H9 (cell line): ENCODE measurements at regions not wholly inside any gene's neighbourhood (a gene's known extent, or its start where the extent isn't known, plus 50 kb on each side); places are given as distances from the start of the nearest gene placed in this dataset.

Source experiments
- DNase-seq: peaks from one replicate; pipeline ENCODE4 v3.0.0-alpha.2; 2017
- H2AFZ ChIP-seq: one replicate; pipeline ENCODE4 v1.6.1; 2013; ENCODE audit warnings: mild to moderate bottlenecking, low read length, control low read depth, moderate library complexity
- H2AK5ac ChIP-seq: 2 replicates; pipeline ENCODE4 v1.6.1; 2013; ENCODE audit warnings: low read length, control low read depth, mixed read lengths; ENCODE audit not compliant: insufficient read length
- H2BK120ac ChIP-seq: one replicate; pipeline ENCODE4 v1.6.1; 2013; ENCODE audit warnings: low read depth, mild to moderate bottlenecking, low read length, control low read depth, inconsistent platforms; ENCODE audit not compliant: poor library complexity, severe bottlenecking
- H2BK12ac ChIP-seq: 2 replicates; pipeline ENCODE4 v1.6.1; 2013; ENCODE audit warnings: low read length, control low read depth, mixed read lengths, low read depth; ENCODE audit not compliant: insufficient read length
- H2BK15ac ChIP-seq: 2 replicates; pipeline ENCODE4 v1.6.1; 2013; ENCODE audit warnings: low read depth, low read length, control low read depth
- H2BK20ac ChIP-seq: one replicate; pipeline ENCODE4 v1.6.1; 2013; ENCODE audit warnings: low read depth, mild to moderate bottlenecking, low read length, control low read depth, inconsistent platforms; ENCODE audit not compliant: poor library complexity, severe bottlenecking
- H2BK5ac ChIP-seq: 2 replicates; pipeline ENCODE4 v1.6.1; 2013; ENCODE audit warnings: low read length, control low read depth, mixed read lengths; ENCODE audit not compliant: insufficient read length
- H3K14ac ChIP-seq: 2 replicates; pipeline ENCODE4 v1.6.1; 2013; ENCODE audit warnings: low read length, control low read depth; ENCODE audit not compliant: insufficient read depth
- H3K18ac ChIP-seq: 2 replicates; pipeline ENCODE4 v1.6.1; 2013; ENCODE audit warnings: low read depth, mild to moderate bottlenecking, mixed read lengths, low read length, control low read depth; ENCODE audit not compliant: insufficient read length
- H3K23ac ChIP-seq: 2 replicates; pipeline ENCODE4 v1.6.1; 2013; ENCODE audit warnings: low read length, control low read depth, mixed read lengths, low read depth; ENCODE audit not compliant: insufficient read length
- H3K23me2 ChIP-seq: 2 replicates; pipeline ENCODE4 v1.6.1; 2013; ENCODE audit warnings: low read depth, mild to moderate bottlenecking, mixed read lengths, low read length, control low read depth; ENCODE audit not compliant: insufficient read length, poor library complexity, severe bottlenecking
- H3K27ac ChIP-seq: 2 replicates; pipeline ENCODE4 v1.5.1; 2013; ENCODE audit warnings: low read length, control low read depth, mixed read lengths, low read depth; ENCODE audit not compliant: insufficient read length
- H3K27me3 ChIP-seq: 2 replicates; pipeline ENCODE4 v1.6.1; 2013; ENCODE audit warnings: low read length, control low read depth, inconsistent platforms; ENCODE audit not compliant: insufficient read depth
- H3K4ac ChIP-seq: 2 replicates; pipeline ENCODE4 v1.6.1; 2013; ENCODE audit warnings: low read depth, mild to moderate bottlenecking, control low read depth, inconsistent platforms, low read length, moderate library complexity
- H3K4me1 ChIP-seq: 2 replicates; pipeline ENCODE4 v1.6.1; 2013; ENCODE audit warnings: low read length, control low read depth, inconsistent platforms; ENCODE audit not compliant: insufficient read depth
- H3K4me2 ChIP-seq: 2 replicates; pipeline ENCODE4 v1.6.1; 2013; ENCODE audit warnings: low read length, control low read depth, mixed read lengths; ENCODE audit not compliant: insufficient read length, insufficient read depth
- H3K56ac ChIP-seq: 2 replicates; pipeline ENCODE4 v1.6.1; 2013; ENCODE audit warnings: low read depth, mild to moderate bottlenecking, mixed read lengths, low read length, control low read depth; ENCODE audit not compliant: insufficient read length
- H3K79me1 ChIP-seq: 2 replicates; pipeline ENCODE4 v1.6.1; 2013; ENCODE audit warnings: low read depth, mild to moderate bottlenecking, moderate library complexity, low read length, control low read depth, inconsistent platforms; ENCODE audit not compliant: insufficient read depth, poor library complexity, severe bottlenecking
- H3K79me2 ChIP-seq: 2 replicates; pipeline ENCODE4 v1.6.1; 2013; ENCODE audit warnings: low read length, control low read depth, inconsistent platforms; ENCODE audit not compliant: insufficient read depth
- H3K9ac ChIP-seq: 2 replicates; pipeline ENCODE4 v1.6.1; 2013; ENCODE audit warnings: low read length, control low read depth, mixed read lengths; ENCODE audit not compliant: insufficient read length; ENCODE audit errors: extremely low read depth
- H3K9me3 ChIP-seq: one replicate; pipeline ENCODE4 v1.6.1; 2013; ENCODE audit warnings: low read depth, low read length, inconsistent platforms; ENCODE audit not compliant: control insufficient read depth
- H3T11ph ChIP-seq: one replicate; pipeline ENCODE4 v1.6.1; 2013; ENCODE audit warnings: mild to moderate bottlenecking, low read length, control low read depth, inconsistent platforms
- H4K20me1 ChIP-seq: one replicate; pipeline ENCODE4 v1.6.1; 2013; ENCODE audit not compliant: control insufficient read depth, insufficient read length, insufficient read depth
- H4K5ac ChIP-seq: 2 replicates; pipeline ENCODE4 v1.6.1; 2013; ENCODE audit warnings: low read depth, mild to moderate bottlenecking, mixed read lengths, low read length, control low read depth; ENCODE audit not compliant: insufficient read length
- H4K8ac ChIP-seq: replicated peaks from 2 replicates; pipeline ENCODE4 v1.6.1; 2013; ENCODE audit warnings: low read length, control low read depth, mixed read lengths, low read depth; ENCODE audit not compliant: insufficient read length
- H4K91ac ChIP-seq: 2 replicates; pipeline ENCODE4 v1.6.1; 2013; ENCODE audit warnings: low read depth, mild to moderate bottlenecking, moderate library complexity, mixed read lengths, low read length, control low read depth; ENCODE audit not compliant: insufficient read length
- H3K27ac Mint-ChIP-seq, 3 experiments: 2 replicates in 2 of 3; 3 replicates in 1 of 3; pipeline ENCODE4 v1.8.0; 2020 to 2021; ENCODE audit warnings: mixed read lengths in 3 of 3, mild to moderate bottlenecking in 1 of 3, moderate library complexity in 1 of 3
- H3K27me3 Mint-ChIP-seq: 2 replicates; pipeline ENCODE4 v1.8.0; 2021; ENCODE audit warnings: low read depth, mild to moderate bottlenecking, moderate library complexity, mixed read lengths
- H3K36me3 Mint-ChIP-seq, 3 experiments: 2 replicates in 2 of 3; 3 replicates in 1 of 3; pipeline ENCODE4 v1.8.0; 2020 to 2021; ENCODE audit warnings: low read depth in 3 of 3, mixed read lengths in 3 of 3; ENCODE audit not compliant: insufficient read depth in 1 of 3
- H3K4me1 Mint-ChIP-seq, 2 experiments: 2 replicates each; pipeline ENCODE4 v1.8.0; 2020; ENCODE audit warnings: mixed read lengths in 2 of 2
- H3K4me3 Mint-ChIP-seq, 2 experiments: 2 replicates in 1 of 2; 3 replicates in 1 of 2; pipeline ENCODE4 v1.8.0; 2020 to 2021; ENCODE audit warnings: mild to moderate bottlenecking in 2 of 2, mixed read lengths in 2 of 2, moderate library complexity in 1 of 2
- H3K9me3 Mint-ChIP-seq, 2 experiments: 2 replicates in 1 of 2; 3 replicates in 1 of 2; pipeline ENCODE4 v1.8.0; 2020; ENCODE audit warnings: mild to moderate bottlenecking in 2 of 2, mixed read lengths in 2 of 2, moderate library complexity in 1 of 2
- WGBS: extraction: QIAGEN DNeasy Blood & Tissue Kit; methylation state at CpG from one replicate; pipeline ENCODE4 v1.1.7; 2013; ENCODE audit warnings: missing lambda C conversion rate, low lambda C conversion rate, mixed read lengths; ENCODE audit not compliant: insufficient read length; ENCODE audit errors: extremely low coverage; 5-methylcytosine and 5-hydroxymethylcytosine counted together
- TF ChIP-seq, protein P1 (sequence below): fragments of 200-600 bp; sonication (generic); conservative IDR thresholded peaks from 3 replicates; pipeline ENCODE4 v1.8.0; 2021; ENCODE audit warnings: antibody characterized with exemption, mild to moderate bottlenecking

DNA sequence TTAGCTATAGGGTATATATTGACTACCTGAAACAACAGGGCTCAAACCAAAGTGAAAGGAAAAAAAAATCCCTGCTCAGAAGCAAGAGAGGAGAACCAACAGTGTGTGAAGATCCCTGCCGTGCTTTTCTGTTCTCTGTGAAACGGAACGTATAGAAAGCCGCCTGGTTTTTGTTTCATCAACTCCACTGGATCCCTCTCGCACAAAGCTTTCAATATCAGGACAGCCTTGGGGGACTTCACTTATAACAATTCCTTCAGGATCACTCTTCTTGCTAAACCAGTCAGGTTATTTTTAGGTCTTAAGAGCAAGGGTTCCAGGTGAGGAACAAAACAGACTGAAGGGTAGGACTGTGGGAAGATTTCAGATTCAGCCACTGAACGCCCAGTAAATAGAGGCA lies 151.1 kb upstream of the CACNA2D1 start:
- H3K4me3 Mint-ChIP-seq, result peak overlapping the region in 1 of 2 experiments; percentile 46; a peak in 2 of 5 replicates
- H3K27me3 ChIP-seq, result no peaks in the 10 kb centered on the region

More for the DNA sequence above, 151.1 kb upstream of the CACNA2D1 start:
- Histone ChIP-seq H3K56ac (no peak overlapping the region), H3K9ac (no peak overlapping the region), H2BK5ac (no peak overlapping the region), H2AFZ (no peak overlapping the region), H3K18ac (no peak overlapping the region), H3K4me1 (no peaks in the 10 kb centered on the region), H2BK15ac (no peak overlapping the region), H2AK5ac (no peak overlapping the region), H3K4ac (no peak overlapping the region), H2BK120ac (no peak overlapping the region), H3K9me3 (no peaks in the 10 kb centered on the region), H3K79me1 (no peaks in the 10 kb centered on the region), H2BK20ac (no peak overlapping the region), H2BK12ac (no peak overlapping the region), H4K5ac (no peak overlapping the region), H3K23ac (no peak overlapping the region), H3K27ac (no peak overlapping the region), H3K79me2 (no peaks in the 10 kb centered on the region), H3T11ph (no peak overlapping the region), H4K91ac (no peak overlapping the region), H3K23me2 (no peaks in the 10 kb centered on the region), H4K8ac (no peak overlapping the region), H3K4me2 (peak overlapping the region; percentile 32), H4K20me1 (no peaks in the 10 kb centered on the region), H3K14ac (no peak overlapping the region; the same call in 1 of the 2 replicates)
- DNase-seq, result no peak
- no peaks in the 10 kb centered on the region for H3K27me3 Mint-ChIP-seq
- WGBS, result no CpG with 5 or more reads among the region's 6 CpGs
- no peaks in the 10 kb centered on the region for H3K9me3 Mint-ChIP-seq
- TF ChIP-seq, protein P1, sequence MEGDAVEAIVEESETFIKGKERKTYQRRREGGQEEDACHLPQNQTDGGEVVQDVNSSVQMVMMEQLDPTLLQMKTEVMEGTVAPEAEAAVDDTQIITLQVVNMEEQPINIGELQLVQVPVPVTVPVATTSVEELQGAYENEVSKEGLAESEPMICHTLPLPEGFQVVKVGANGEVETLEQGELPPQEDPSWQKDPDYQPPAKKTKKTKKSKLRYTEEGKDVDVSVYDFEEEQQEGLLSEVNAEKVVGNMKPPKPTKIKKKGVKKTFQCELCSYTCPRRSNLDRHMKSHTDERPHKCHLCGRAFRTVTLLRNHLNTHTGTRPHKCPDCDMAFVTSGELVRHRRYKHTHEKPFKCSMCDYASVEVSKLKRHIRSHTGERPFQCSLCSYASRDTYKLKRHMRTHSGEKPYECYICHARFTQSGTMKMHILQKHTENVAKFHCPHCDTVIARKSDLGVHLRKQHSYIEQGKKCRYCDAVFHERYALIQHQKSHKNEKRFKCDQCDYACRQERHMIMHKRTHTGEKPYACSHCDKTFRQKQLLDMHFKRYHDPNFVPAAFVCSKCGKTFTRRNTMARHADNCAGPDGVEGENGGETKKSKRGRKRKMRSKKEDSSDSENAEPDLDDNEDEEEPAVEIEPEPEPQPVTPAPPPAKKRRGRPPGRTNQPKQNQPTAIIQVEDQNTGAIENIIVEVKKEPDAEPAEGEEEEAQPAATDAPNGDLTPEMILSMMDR, result no peak
- H3K4me1 Mint-ChIP-seq, result peaks cover 24 to 36% of the 10 kb centered on the region in 2 experiments
- no peaks in the 10 kb centered on the region for H3K36me3 Mint-ChIP-seq
- H3K27ac Mint-ChIP-seq, result peak overlapping the region; percentile 56 to 95 (median 81); a peak in 4 of 7 replicates
